HG02885 (cell line): ENCODE measurements at regions not wholly inside any gene's neighbourhood (a gene's known extent, or its start where the extent isn't known, plus 50 kb on each side); places are given as distances from the start of the nearest gene placed in this dataset.
A peak's percentile ranks its signal among the peaks of the same experiment; 100 is the strongest.
"Not testable (repeated sequence)": the region's sequence is repeated elsewhere in the genome, so short reads cannot be mapped to it uniquely, and the experiment has no call there.

Source experiments
- ATAC-seq: cut with Tn5 transposase; IDR thresholded peaks from one replicate; pipeline ENCODE4 v1.9.1; 2021; ENCODE audit warnings: mild to moderate bottlenecking; ENCODE audit not compliant: unreplicated experiment, poor library complexity

- not testable (repeated sequence) for ATAC-seq
These were observed 74.9 kb upstream of the OTUD4 start for GRCh38 chr4:145255311-145255710.

- no peak for ATAC-seq
These were observed 71.8 kb upstream of the OTUD4 start for GRCh38 chr4:145252190-145252589.

GRCh38 chr4:145251391-145251790, 71.0 kb upstream of the OTUD4 start:
- no peak for ATAC-seq

GRCh38 chr4:145248971-145249370, 68.6 kb upstream of the OTUD4 start:
- ATAC-seq, result no peak

DNA sequence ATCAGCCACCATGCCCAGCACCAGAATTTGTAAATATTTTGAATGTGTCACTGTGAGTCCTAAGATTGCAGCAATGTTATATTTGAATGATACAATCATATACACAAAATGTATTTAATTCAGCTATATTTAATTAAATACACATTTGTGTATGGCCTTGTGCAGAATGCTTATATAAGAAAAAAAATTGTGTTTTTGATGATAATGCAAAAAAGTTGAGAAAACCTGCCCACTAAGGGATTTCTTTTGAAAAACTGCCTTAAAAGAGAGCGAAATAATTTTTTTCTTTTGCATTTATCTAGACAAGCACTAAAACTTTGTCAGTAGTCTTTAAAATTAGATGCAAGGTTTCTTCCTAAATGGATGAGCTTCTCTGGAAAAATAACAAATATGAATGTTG, 68.1 kb upstream of the OTUD4 start:
- ATAC-seq, result no peak

DNA sequence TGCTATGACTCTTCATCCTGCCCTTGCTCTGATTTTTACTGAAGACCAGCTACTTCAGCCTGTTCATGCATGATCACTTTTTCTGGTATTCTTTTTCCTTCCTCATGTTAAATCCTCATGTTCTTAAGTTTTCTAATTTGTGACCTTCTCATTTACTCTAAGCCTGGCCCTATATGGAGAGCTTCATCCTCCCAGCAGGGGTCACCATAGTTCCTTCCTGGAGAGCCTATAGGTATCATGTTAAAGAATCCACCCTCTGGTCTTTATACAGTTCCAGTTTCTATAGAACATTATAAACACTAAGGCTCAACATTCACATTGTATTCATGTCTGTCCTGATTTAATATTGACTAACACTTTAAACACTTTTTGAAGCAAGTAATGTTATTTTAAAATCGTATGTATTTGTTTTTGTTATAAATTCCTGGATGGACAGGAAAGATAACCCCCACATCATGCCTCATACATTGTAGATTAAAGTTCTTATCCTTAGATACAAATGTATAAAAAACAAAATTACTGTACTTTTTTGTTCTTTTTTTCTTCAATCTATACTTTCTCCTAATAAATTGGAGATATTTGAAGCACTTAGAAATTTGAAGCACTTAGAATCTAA, 53.8 kb upstream of the OTUD4 start:
- ATAC-seq, result peak; percentile 100

DNA sequence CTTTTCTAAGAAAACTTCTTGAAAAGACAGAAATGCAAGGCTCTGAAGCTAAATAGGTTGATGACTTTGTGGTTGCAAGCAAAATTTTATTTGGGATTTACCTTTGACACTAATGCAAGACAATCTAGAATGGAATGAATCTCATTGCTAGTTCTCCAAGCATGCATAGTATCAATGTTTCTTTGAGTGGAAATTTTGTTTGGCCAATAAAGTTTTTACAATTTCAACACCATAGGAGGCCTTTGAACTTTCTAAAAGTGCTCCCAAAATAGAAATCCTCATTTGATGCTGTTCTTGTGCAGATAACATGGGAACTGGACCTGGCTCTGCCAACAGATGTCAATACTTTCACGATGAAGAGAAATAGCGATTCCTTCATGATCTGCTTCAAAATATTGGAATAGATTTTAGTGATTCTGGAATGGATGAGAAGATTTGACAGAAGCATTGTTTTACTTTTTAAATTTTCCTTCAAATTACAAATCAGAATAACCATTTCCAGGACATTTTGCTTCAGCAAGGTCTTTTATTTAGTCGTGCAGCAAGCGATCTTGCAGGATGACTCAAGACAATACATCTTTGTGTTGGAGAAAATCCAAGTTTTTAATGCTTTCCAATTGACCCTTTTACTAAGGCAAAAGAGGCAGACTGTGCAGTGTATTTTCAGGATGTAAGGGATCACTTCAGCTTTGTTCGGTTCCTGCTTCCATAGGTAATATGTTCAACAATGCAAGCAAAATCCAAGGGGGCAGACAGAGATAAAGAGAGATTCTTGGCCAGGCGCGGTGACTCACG, 51.7 kb upstream of the OTUD4 start:
- no peak for ATAC-seq

DNA sequence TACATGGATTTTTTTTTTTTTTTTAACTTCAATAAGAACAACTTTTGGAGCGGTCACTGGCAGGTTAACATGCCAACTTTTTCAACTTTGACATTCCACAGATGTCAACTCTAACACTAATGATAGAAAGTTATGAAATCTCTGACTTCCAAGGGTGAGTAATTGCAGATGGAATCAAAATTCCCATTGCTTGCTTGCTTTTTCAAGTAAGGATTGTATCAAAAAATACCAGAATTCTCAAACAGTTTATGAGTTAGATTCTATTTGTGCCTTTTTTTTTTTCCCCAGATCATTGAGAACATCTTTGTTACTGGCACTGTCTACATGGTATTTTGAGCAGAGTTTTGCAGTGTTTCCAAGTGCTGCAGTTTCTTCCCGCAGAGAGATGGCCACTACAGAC, 50.3 kb upstream of the OTUD4 start:
- ATAC-seq, result no peak
